Inferior parietal cortex (tissue), 1 donor: ENCODE measurements at regions not wholly inside any gene's neighbourhood (a gene's known extent, or its start where the extent isn't known, plus 50 kb on each side); places are given as distances from the start of the nearest gene placed in this dataset.
"Not testable (repeated sequence)": the region's sequence is repeated elsewhere in the genome, so short reads cannot be mapped to it uniquely, and the experiment has no call there.

Source experiments
- DNase-seq: peaks from one replicate; pipeline ENCODE4 v3.0.0-alpha.2; 2016; ENCODE audit errors: extremely low spot score

DNA sequence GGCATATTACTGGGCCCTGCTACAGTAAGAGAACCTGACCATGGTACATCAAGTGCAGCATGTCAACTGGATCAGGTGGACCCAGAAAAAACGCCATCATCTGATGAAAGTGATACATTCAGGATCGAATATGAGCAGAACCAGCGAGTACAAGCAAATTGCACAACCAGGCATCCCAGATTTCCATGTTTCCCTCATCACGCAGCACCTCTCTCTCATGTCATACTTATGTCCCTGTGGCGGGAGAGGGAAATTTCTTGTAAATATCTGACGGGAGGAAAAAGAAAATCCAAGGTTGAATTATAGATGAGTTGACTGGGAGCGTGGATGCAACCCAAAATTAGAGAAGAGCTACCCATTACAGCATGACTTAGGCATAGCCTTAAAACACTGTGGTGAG lies 608.5 kb upstream of the FAT1 start:
- no peak for DNase-seq

DNA sequence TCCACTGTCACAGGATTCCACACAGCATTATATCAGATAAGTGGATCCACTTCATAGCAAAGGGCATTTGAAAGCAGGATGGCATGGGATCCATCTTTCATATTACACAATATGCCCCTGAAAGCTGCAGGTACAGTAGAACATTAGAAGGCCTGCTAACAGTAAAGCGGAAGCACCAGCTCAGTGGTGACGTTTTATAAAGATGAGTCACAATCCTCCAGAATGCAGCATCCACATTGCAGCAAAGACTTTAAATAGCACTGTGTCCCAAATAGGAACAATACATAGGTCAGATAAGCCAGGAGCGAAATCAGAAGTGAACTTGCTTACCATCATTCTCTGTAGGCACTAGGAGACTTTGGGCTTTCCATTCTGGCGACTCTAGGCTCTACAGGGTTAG lies 609.5 kb upstream of the FAT1 start:
- no peak for DNase-seq

DNA sequence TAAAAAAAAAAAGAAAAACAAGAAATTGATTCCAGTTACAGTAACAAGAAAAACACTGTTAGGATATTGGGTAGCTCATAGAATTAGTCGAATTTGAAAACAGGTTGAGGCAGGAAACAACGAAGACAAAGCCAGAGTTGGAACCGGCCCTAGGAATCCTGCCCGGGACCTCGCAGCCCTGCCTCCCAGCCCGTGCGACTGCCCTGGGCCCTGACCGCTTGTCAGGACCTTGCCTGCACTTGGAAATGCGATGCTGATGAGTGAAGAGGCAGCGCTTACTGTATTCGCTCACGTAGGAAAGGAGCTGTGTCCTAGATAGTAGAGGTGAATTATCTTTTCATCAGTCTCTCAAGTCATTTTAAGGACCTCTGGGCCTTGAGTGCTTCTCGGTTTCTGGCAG lies 611.7 kb upstream of the FAT1 start:
- DNase-seq, result no peak

DNA sequence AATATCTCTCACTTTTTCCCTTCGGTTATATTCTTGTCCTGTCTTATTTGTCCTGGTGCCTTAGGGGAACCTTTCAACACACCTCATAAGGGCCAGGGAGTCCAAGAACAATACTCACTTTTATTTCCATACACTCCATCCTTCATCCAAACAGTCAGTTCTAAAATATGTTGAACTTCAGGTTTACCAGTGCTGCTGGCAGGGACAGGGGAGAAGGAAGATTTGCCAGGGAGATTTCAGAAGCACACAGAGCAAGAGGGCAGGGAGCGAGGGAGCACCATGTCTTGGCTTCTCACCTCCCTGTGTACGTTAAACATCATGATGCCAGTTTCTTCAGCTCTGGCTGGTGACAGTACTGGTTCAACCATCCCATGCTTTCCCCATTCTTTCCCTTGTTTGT lies 631.1 kb upstream of the FAT1 start:
- DNase-seq, result no peak

DNA sequence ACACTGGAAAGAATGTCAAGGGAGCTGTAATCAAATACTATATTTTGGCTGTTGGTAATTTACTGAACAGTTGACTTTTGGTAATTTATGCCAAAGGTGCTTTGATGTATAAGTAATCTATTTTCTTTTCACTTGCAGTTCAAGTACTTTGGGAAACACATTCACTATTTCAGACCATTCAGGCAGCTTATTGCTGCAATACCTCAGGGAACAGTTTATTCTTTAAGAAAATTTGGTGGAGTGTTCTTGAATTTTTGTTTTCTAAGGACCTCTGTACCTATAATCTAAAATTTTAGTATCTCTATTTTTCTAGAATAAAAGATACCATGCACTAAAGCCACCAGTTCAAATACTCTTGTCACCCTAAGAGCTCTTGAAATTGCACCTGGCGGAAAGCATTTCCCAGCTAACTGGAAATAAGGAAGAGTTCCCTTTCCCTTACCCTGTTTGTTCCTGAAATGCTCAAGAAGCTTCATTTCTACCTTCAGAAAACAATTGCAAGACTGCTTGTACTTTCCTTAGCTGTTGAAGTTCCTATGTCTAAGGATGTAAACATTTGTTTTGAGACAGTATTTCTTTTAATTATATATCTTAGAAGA lies 633.5 kb upstream of the FAT1 start:
- DNase-seq, result no peak

DNA sequence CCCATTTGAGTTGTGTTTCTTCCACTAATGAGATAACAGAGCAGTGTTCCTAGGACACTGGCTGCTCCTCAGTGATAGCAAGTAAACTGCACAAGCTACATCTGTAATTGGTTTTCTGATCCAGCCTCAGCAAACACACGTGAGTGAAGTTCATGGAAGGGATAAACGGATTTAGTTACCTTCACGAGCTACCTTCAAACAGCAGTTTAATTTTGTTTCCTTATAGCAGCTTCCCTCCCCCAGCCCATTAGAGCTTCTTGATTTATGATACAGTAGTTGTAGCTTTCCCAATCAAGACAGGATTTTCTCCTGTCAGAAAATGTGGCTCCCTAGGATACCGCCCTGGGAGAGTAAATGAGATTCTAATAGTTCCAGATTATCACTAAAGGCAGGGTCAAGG lies 634.2 kb upstream of the FAT1 start:
- no peak for DNase-seq

DNA sequence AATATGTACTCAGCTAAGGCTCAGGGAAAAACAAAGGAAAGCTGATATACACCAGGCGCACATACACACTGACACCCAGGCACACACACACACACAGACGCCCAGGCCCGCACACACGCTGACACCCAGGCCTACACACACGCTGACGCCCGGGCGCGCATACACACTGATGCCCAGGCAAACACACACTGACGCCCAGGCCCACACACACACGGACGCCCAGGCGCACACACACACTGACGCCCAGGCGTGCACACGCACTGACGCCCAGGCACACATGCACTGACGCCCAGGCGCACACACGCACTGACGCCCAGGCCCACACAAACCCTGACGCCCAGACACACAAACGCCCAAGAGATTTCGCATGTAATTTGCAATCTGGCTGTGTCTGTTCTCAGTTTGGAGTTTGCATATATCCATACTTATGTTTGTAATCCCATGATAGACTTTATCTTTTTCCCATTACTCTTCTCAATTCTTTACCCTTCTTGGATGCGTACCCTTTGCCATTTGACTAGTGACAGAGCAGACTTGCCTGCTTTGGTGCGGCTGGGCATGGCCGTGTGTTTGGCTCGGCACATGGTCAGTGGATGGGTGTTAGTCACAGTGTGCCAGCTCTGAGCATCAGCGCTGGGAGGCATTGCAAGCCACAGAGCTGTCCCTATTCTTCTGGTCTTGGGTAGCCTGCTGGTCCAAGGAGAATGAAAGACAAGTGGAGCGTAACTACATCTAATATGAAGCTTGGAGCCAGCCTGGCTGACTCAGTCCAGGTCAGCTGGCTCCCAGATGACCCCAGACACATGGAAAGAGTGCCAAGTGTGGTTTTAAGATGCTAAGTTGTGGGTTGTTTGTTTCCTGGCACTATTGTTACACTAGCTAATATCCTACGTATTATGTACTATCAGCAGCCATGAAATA lies 632.4 kb upstream of the ZFP42 start:
- no peak for DNase-seq

DNA sequence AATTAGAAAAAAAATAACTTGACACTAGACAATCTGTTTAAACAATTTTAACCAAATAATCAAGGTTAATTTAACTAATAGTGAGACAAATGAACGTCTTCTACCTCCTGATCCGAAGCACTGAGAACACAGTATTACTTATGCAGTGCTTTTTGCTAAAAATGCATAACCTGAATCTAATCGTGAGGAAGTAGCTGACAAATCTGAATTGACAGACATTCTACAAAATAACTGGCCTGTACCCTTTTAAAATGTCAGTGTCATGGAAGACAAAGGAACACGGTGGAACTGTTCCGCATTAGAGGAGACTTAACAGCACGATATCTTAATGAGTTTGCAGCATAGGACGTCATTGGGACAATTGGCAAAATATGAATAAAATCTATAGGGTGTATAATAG lies 631.2 kb upstream of the ZFP42 start:
- no peak for DNase-seq

DNA sequence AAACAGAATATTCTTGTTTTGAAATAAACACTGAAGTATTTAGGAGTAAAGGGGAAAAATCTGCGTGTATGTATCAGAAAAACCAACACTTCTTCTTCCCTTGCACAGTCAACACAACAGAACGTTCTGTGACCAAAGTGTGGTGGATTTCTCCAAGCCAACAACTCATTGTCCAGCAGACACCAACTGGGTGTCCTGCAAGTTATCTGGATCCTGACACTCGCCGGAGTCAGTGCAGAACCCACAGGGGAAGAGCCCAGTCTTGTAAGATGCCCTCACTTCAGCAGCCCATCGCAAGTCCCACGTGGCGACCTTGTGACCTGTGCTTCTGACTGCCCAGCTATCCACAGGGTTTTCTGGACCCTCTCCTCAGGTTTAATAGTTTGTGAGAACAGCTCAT lies 630.7 kb upstream of the ZFP42 start:
- no peak for DNase-seq

DNA sequence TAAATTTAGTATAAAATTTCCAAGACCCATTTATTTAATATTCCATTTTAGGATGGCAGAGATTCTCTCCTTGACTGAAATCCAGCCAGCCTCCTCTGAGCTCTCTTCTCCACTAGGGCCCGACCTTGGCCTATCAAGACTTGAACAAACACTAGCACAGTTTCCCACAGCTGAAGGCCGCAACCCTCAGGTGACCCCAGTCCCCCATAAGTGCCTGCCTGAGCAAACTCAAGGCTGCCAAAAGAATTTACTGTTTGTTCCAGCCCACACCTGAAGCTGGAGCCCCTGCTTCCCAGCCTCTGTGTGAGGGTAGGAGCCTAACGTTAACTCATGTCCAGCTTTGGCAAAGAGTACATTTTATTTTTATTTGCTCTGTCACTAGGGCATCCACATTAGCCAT lies 629.0 kb upstream of the ZFP42 start:
- no peak for DNase-seq

DNA sequence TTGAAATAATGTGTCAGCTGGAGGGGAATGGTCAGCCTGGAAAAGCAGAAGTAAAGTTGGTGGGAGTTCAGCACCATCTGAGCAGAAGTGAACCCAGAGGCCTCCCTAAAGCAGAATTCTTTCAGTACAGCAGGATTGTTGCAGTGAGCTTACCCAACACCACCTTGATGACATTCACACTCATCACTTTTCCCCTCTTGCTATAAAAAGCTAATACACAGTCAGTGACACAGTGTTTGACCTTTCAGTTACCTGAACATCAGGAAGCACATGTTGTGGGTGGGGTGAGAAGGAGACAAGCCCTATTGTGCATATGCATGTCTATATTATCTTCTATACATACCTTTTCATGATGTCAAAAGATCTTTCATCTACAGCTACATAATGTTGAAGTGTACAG lies 624.7 kb upstream of the ZFP42 start:
- DNase-seq, result no peak

DNA sequence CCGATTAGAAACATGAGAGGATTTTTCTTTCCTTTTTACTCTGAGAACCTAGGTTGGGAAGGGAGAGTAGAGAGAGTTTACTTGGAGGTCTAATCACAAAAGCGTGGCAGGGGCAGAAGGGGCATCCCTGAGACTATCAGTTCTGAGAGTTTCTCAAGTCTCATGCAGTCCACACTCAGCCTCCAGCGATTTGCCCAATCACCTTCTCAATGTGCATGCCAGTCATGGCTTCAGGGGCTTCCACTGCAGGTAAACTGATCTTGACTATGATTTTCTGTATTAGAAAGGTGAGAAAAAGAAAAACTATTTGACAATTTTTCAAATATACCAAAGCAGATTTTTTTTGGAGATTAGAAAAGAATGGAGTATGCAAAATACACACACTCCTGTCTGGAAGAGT lies 617.1 kb upstream of the ZFP42 start:
- no peak for DNase-seq

DNA sequence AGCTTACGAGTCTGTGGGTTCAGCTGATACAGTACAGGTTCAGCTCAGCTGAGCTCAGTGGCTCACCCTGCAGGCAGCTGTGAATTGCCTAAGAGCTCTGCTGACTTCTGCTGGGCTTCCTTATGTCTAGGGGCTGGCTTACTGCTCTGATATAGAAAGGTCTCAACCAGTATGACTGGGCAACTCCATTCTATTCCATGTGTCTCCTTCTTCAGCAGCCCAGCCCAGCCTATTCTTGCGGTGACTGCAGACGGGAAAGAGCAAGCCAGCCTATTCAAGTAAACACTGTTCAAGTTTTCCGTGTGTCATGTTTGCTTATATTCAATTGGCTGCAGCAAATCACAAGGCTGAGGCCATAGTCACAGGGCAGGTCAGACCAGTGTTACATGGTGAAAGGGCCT lies 615.4 kb upstream of the ZFP42 start:
- no peak for DNase-seq

DNA sequence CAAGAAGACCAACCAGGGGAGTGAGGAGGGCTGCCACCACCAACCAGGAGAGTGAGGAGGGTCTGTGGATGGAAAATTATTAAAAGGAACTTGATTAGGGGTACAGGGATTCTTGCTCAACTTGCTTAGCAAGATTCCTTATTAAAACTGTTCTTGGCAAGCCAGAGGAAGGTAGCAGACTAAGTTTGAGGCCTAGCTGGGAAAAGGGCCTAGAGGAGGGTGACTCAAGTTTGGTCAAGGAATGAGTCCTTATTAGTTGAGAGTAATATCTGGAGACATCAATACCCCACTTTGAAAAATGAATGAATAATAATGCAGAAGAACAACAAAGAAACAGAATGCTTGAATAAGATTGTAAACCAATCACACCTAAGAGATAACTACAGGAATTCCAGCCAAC lies 612.4 kb upstream of the ZFP42 start:
- no peak for DNase-seq

DNA sequence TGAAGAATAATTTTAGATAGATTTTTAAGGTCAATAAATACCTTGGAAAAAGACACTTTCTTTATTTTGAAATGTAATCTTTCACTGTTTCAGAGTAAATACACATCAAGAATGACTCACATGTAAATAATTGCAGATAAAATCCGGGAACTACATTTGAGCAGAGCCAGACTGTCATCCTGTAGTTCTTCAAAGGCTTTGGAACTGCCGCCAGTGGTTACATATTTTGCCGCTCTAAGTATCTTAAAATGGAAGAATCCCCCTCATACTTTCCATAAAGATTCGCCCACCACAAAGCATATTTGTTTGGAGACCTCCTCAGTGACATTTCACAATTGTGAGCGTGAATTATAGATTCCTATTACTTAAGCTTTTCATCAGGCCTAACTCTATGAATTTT lies 607.8 kb upstream of the ZFP42 start:
- DNase-seq, result no peak

DNA sequence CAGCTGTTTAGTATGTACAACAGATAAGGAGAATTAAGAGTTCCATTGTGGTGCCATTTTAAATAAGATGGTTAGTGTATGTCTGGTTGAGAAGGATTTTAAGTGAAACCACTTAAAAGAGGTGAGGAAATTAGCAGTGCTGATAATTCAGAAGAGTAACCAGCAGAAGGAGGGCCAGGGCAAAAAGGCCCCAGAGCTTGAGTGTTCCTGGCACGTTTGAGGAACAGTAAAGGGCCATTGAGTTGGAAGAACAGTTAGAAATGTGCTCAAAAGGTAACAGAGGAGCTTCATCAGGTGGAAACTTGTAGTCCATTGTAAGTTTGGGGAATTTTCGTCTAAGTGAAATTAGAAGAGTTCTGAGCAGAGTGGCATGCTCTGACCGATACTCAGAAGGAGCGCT lies 606.2 kb upstream of the ZFP42 start:
- no peak for DNase-seq

DNA sequence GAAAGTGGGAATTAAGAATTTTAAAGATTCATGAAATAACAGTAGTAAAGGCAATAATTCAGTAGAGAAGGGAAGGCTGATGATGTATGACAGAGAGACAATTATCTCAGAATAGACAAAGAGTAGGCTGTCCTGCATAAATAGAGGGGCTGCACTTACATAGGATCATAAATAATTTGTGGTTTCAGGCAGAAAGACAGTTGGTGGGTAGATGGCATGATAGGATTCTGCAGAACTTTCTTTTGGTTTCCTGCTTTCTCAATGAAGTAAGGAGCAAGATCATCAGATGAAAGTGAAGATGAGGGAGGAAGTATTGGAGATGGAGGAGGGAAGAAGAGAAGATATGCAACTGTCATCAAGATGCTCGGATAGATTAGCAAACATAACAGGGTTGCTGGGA lies 604.9 kb upstream of the ZFP42 start:
- DNase-seq, result no peak

DNA sequence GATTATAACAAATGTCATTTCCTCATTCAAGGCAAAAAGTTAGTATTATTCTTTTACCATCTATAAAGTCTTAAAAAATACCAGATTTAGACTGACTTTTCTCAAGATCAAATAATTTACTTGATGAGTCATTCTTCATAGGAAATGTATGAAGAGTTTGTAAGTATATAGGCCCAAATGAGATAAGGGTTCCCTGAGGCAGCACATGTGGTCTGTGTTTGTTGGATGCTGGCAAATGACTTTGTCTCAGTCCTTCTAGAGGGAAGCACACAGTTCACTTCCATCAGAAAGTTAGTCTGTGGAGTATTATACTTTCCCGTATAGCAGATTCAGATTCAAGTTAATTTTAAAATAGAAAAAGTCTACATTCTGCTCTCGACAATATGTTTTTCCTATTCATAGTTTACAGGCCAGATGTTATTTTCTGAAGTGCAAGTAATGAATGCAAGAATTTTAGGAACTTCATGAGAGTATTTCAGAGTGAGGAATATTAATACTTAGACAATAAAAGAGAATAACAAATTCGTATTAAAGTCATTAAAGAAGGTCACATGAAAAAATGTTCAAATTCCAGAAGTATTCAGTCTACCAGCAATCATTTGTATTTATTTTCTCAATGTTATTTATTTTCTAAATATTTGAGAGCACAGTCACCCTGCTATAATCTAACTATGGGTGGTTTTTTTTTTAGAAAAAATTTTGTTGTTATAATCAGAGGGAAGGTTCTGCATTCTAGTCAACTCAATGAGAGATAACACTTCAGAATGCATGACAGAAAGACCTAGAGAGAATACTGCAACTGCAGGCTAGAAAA lies 601.8 kb upstream of the ZFP42 start:
- no peak for DNase-seq

DNA sequence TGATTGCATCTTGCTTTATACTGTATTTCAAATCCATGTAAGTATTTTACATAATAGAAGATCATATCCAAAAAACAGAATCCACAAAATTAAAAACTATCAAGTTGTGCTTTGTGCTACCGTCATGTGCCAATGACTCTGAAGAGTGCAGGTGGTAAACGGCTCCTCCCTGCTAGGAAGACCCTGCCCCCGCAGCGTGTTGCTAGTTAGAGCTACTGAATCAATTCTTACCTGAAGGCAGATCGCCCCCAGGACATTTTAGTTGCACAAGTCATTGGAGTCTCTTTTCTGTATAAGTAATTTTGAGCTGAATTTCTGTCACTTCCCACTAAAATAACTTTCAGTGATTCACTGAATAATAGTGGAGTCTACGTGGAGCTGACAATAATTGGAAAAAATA lies 599.5 kb upstream of the ZFP42 start:
- no peak for DNase-seq

DNA sequence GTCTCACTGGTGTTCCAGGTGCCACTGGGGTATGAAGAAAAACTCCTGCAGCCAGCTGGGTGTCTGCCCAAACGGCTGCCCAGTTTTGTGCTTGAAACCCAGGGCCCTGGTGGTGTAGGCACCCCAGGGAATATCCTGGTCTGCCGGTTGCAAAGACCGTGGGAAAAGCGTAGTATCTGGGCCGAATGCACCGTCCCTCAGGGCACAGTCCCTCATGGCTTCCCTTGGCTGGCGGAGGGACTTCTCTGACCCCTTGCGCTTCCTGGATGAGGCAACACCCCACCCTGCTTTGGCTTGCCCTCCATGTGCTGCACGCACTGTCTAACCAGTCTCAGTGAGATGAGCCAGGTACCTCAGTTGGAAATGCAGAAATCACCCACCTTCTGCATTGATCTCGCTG lies 587.1 kb upstream of the ZFP42 start:
- DNase-seq, result not testable (repeated sequence)

DNA sequence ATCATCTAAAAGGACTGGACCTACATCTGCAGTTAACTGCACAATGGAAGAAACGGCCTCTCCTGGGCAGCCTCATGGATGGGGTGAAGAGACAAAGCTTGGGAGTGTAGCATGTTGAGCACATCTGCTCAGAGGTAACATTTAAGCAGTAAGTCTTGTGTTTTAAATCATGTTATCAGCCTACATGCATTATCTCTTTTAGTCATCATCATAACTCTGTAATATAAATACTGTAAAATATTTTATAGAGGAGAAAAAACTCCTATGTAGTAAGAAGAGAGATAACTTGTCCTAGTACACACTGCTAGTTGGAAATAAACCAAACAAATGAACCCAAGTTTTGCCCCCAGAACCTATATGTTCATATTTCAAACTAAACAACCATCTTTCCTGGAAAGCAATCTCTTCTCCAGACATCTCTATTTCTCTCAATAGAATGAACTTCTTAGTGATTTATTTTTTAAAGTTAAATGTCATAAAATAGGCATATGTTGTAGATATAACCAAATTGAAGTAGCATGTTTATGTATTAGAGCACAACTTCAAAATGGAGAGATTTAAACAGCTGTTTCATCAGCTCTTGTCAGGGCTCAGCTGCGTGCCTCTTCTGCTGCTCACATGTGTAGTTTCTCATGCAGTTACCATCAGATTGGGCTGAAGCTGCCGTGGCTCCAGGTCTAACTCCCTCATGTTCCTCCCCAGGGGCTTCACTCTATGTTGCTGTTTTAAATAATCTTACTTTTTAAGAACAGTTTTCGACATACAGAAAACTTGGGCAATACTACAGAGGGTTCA lies 581.8 kb upstream of the ZFP42 start:
- DNase-seq, result no peak

DNA sequence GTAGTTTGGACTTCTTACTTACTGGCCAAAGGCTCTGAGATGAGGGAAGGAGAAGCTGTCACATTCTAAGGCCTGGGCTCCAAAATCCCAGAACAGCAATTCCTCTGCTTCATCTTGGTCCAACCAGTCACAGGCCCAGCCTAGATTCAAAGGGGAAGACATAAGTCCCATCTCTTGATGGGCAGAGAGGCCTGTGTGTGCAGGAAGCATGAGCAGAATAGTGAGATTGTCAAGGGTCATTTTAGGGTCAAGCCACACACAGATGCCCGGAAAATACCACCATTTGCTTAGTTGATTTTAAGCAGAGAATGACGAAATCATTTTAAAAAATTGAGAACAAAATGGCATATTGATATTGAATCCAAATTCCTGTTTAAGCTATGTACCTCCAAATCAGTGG lies 580.9 kb upstream of the ZFP42 start:
- no peak for DNase-seq
